CD4-positive, alpha-beta T cell treated with Interleukin-21 for 1 hour (primary cell): ENCODE measurements at regions not wholly inside any gene's neighbourhood (a gene's known extent, or its start where the extent isn't known, plus 50 kb on each side); places are given as distances from the start of the nearest gene placed in this dataset.

ENCODE experiments used
- DNase-seq: peaks from one replicate; pipeline ENCODE4 v3.0.0-alpha.2; 2020

DNA sequence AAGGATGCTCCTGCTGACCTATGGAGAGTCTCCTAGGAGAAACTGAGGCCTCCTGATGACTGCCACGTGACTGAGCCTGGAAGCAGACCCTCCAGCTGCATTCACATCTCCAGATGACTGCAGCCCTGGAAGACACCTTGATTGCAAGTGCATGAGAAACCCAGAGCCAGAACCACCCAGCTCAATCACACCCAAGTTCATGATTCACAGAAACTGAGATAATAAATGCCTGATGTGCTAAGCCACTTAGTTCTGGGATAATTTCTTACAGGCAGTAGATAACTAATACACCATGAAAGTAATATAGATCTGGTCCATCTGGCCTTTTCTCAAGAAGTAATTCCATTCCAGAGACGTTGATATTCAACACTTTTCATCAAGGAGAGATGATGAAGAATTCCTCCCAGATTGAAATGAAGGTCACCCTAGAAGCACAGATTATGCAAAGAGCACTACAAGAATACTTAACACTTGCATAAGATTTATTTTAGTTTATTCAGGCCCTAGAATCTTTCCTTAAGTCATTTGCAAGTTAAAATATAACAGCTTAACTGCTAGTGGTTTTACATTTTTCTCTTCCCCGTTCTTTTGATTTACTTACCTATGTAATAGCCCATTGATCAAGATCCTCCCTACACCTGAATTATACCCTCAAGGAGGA lies 208.2 kb upstream of the INHBA start:
- no peak for DNase-seq

DNA sequence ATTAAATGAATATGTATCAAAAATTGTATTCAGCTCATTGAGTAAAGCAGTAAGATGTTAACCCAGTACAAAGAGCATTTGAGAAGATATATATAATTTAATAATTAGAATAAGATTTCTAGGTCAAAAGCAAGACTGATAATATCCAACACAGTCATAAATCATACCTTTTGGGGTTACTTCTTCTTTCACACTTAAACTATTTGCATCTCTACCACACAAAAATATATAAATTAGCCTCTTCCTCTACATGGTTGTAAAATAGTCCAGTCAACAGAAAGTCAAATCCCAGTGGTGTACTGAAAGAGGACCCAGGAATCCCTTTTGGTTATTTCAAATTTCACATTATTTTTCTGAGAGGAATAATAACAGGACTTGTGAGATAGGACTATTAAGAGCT lies 204.6 kb upstream of the INHBA start:
- DNase-seq = no peak

DNA sequence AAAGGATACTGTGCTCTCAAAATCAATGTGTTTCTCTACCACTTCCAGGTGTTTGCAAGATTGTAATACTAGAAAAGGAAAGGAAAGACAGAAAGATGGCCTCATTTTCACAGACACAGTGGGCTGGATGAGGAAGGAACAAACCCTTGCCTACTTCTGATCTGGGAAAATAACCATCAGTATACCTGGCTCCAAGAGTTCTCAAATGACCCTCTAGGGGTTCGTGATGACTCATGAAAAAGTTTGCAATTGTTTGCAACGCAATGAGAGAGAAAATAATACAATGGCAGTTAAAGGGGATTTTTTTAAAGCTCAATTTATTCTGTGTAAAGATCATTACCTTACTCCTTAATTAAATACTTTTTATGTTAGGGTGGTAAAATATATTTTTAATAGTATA lies 197.6 kb upstream of the INHBA start:
- DNase-seq = no peak

DNA sequence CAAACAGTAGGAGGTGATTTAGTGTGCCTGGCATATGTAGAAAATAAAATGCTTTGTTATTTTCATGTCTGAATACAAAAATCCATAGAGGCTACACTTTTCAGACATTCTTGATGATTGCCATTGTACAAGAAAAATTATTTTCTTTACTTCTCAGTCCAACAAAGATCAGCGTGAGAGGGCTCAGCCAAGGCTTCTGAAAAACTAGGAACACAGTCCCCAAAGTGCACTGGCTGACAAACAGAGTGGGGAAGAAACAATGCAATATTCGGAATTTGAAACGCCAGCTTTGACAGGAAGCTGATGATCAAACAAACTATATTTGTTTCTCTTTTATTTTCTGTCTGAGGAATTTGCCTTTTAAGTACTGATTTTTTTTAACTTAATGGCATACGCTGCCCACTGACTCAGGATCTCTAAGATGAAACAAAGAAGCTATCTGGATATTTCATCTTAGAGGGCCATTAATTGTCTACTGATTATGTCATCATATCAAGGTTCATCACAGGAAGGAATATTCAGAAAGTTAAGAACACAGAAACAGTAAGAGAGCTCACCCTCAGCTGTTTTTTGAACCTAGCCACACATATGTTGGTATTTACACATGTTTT lies 197.0 kb upstream of the INHBA start:
- no peak for DNase-seq

DNA sequence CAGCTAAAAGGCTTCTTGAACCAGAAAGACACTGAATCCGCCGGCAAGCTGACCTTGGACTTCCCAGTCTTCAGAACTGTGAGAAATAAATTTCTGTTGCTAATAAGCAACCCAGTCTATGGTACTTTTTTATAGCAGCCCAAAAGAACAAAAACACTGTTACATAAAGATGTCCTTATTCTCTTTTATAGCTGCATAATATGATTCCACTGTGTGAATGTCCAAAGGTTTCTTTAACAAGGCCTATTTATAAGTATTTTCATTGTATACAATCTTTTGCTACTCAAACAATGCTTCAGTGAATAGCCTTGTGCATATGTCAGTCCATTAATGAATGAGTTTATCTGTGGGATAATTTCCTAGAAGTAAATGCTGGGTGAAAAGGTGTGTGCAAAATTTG lies 190.8 kb upstream of the INHBA start:
- no peak for DNase-seq

DNA sequence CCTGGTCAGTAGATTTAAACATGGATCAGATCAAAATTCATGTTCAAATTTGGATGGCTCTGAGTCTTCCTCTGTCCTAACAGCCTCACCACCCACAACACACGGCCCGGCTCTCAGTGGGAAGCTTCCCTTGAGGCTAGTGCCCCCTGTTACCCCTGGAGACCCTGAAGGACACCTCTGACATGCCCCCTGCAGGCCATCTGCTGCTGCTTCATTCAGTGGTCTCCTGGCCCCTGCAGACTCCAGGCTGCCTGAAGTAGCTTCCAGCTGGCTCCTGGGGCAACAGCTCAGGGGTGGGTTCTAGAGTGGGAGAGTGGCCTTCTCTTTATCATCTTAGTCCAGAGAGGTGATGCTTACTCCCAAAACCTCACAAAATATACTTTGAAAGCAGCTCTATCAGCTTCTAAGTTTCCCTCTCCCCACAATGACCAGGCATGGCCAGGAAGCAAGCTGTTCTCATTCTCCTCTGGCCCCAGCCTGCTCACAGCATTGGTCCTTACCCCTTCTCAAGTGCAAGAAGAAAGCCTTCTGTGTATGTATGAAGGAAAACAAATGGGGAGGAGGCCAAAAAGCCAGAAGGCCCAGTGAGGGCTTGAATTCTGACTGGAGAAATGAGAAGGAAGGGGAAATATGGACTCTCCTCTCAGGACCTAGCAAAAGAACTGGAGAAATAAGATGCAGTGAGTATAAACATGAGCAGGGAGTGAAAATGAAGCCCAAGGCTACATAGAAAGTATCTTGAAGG lies 189.6 kb upstream of the INHBA start:
- DNase-seq = no peak

DNA sequence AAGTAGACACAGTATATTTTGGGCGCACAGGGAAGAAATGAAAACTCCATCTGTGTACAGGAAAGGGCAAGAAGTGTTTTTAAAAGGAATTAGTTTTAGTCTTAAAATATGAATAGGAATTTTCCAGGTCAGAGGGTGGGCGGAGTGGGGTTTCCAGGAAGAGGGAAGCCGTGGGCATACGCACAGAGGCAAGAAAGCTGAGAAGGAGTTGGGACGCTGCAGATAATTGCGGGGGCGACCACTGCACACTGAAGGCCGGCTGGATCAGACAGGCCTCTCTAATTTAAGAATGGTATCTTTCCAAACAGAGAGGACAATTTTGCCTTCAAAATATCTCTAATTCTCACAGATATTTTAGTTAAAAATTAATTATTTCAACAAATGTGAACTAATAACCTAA lies 189.1 kb upstream of the INHBA start:
- no peak for DNase-seq

DNA sequence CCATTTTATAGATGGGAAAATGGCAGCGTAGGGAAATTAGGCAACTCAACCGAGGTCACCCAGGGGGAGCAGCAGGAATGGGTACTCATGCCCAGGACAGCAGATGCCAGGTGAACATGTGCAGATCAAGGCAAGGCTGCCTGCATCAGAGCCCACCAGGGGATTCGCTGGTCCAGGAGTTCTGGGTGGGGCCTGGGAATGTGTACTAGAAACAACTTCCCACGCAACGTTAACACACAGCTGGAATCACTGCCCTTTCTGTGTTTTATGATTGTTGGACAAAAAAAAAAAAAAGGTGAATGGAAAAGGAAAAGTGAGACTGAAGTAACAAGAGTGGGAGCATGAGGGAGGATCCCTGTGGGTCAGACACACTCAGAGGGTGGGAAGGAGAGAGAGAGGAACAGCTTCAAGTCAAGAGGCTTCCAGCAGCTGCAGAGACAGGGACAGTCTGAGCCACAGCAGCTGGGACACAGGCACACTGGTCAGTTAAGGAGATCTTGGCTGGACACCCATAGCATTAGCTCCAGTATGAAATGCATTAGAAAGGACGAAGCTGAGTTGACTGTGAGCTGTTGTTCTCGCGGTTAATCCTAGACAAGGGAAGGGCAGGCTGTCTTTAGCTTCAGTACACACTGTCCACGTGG lies 187.9 kb upstream of the INHBA start:
- DNase-seq = no peak

DNA sequence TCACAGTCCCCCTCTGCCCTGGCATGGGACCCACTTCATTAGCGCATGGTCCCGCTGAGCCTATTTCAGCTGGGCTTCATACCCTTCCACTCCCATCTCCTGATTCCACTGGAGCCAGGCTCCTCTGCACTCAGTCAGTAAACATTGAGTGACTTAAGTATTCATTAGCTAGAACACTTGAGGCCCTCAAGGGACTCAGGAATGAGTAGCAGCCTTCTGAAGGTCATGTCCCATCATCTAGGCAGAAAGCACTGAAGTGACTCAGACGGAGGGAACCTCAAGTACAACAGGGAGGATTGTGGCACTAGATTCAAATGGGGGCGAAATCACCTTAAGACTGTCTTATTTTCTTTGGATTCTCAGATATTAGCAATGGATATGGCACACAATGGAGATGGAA lies 186.6 kb upstream of the INHBA start:
- no peak for DNase-seq

DNA sequence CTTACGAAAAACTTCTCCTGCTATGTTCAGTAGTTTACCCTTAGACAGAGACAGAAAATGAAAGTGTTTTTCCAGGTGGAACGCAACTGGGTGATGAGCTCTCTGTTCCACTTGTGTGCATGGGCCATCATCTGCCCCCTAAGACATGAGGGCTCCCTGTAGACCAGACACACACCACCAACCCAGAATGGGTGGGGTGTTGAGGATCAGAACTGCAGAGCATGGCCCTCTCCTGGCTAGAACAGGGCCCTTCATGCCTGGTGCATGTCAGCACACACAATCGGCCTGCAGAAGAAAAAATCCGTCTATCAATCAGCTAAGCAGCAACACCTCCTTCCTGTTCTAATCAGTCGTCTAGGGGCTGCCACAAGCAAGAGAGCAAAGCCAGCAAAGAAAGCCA lies 186.2 kb upstream of the INHBA start:
- no peak for DNase-seq

DNA sequence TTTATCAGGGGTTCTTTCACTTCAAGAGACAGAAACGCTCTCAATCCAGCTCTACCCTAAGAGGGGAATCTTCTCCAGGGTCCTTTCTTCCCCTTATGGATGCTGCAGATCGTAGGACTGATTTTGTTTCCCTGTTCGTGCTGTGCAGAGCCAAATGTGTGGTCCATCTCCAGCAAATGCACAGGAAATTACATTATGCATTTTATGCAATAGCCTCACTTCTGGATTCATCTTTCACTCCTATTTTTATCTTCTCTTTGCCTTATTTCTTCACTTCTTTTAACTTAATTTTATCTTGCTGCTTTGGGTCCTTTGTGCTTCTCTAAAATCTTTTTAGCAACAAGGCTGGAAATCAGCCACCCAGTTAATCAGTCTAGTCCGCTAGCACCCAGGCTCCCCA lies 184.5 kb upstream of the INHBA start:
- DNase-seq = no peak

DNA sequence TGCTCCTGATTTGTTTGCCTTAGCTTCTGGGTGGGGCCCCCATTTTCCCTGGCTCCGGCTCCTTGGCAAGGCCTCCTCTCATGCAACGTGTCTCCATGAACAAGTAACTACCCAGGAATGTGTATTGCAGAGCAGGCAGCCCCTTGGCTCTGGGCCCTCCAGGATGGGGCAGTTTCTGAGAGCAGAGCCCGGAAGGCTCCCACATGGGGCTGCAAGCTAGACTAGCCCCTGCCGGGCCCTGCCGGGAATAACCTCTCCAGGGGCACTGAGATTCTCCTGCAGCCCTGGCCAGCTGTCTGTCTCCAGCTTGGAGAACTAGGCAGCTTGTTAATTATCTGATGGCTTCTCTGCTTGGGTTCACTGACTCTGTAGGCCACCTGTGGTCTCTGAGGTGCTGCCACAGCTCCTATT lies 184.0 kb upstream of the INHBA start:
- no peak for DNase-seq

DNA sequence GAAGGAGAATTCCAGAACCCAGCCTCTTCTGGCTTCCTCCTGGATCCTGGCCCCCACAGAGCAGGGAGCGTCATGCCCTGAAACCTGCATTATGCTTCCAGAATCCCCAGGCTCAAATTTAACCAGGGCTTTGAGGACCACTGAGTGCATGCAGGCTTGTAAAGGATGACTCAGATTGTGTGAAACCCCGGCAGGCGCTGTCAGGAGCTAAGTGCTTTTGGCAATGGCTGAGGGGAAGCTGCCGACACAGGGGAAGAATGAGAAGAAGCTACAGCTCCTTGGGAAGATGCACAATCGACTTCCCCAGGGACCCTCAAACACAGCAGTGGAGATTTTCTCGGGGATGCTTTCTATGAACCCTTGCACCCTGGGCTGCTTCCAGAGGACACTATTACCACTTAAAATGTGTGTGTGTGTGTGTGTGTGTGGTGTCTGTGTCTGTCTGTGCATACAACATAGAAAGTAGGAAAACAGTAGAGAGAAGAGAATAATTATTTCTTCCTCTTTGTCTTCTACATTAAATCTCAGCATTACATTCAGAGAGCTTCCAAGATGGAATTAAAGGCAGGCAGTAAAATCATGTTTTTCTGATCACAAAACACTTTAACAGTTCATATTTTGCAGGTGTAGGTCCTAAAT lies 183.5 kb upstream of the INHBA start:
- no peak for DNase-seq

DNA sequence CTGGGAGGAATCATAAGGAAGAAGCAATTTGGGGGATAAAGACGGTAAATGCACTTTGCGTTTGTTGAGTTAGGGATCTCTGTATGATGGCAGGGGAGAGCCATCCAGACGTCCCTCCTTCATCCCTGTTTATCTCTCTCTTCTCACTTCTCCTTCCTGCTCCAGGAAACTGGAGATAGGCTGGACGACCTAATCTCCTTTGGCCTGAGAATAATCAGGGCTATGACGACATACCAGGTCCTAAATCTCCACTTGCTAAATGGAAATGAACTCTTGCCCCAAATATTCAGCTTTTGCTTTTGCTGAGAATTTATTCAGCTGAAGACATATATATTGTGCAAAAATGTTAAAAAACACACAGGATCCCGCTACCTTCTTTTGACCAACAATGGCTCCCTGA lies 182.9 kb upstream of the INHBA start:
- no peak for DNase-seq

DNA sequence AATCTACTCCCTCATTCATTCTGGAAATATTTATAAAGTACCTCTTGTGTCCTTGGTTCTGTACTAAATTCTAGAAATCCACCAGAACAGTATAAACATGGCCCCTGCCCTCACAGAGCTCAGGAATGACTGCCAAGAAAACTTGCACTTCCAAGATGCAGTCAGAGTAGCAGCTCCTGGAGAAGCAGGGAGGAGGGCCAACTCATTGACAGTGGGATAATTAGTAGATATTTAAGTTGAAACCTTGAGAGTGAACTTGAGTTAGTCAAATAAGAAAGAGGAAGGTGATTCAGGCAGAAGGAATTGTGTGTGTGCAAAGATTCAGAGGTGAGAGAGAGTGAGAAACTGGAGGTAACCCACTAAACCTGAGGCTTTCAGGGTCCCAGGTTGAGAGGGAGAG lies 182.2 kb upstream of the INHBA start:
- no peak for DNase-seq

DNA sequence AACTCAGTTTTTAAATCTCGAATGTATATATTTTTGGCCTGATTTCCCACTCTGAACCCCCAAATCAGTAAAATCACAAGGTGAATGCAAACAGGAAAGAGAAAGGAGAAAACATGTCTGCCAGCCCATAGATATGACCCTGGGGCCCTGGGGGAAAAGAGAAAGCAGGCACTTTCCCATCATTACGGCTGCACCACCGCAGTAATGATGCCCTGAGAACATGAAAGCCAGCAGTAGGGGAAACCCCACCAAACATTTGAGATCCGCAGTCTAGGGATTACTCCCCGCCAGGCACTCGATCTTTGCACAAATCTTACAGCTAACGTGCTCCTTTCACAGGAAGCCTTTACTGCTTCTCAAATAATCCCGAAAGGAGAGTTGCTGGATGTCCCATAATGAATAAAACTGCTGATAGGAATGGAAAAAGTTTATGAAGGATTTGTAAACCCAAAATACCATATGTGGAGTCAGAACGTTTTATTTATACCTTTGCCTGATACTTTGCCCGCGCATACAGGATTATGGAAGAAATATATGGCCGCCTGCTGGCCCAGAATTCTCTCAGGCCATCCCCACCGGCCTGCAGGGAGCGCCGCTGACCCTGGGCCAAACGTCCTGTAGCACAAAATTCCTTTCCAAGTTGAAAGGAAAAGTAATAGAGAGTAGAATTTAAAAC lies 180.0 kb upstream of the INHBA start:
- DNase-seq = peak; percentile 23

DNA sequence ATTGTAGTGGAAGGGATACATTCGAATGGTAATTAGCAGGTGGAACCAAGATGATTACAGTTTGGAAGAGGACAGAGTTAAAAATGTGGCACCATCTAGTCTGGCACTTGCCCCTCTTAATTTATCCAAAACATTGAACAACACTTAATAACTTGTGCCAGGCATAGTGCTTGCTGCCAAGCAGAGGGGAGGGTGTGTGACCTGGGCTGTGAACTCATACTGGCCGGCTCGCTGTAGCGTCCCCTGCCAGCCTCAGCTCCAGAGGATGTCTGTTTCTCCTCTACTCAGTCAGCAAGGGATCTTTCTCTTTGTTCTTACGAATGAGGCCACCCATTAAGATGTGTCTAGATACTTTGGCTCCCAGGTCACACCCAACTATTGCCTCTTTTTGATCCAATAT lies 179.4 kb upstream of the INHBA start:
- no peak for DNase-seq

DNA sequence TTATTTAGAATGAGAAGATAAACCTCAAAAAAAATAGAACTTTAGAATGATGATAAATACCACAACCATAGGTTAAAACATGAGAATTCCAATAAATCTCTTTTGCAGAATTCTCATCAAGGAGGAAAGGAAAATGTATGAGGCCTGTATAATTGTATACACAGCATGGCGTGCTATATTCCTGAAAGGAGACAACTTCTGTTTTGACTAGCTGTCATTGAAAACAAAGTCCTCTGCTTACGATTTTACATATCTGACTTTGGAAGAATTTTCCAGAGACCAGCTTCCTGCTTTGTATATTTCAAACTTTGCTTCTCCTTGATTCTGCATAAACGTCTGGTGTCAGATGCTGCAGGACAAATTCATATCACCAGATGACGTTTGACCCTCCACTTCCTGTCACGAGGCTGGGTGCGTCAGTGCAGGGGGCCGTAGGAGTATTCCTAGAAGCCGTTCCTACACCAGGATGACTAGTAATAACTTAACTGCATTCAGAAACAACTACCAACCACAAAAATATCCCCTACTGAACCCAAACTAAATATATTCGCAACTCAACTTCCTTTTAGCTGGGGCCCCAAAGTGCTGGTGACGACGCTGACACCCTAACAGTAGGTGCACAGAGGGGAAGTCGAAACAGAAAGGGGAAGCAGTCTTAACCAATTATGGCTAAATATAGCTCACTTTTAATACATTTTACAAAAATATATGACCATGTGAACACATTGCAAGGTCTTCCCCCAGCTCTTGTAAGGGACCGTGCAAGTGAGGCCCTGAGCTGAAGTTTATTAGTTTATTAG lies 178.6 kb upstream of the INHBA start:
- peak; percentile 79 for DNase-seq

DNA sequence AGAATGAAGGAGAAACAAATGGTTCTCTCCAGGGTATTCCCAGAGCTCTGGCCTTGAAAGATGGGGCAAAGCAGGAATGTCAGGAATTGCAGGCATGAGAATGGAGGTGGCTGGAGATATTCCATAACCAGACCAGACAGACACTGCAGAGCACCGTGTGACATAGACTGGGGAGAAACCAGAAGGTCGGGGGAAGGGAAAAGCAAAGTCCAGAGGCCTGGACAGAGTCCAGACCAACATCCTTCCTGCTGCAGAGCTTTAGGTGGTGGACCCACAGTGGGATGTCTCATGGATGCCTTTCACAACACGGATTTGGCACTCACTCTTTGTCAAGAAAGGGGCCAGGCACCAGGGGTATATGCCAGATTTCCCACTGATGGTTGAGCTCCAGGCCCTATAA lies 177.2 kb upstream of the INHBA start:
- DNase-seq = no peak

DNA sequence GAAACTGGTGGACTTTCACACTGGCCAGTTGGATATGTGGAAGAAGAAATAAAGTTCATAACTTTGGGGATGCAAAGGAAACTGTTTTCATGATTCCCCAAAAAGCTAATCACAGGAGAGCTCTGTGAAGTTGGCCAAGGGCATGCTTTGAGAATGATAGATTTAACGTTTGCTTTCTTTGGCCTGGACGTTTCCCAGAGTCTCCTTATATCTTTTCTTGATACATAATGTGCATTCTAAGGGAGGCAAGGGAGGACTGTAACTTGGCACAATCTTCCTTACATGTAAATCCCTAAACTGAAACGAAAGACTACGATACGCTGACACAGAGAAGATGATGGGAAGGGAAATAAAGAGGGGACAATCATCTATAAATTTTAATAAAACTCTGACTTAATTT lies 176.5 kb upstream of the INHBA start:
- no peak for DNase-seq

DNA sequence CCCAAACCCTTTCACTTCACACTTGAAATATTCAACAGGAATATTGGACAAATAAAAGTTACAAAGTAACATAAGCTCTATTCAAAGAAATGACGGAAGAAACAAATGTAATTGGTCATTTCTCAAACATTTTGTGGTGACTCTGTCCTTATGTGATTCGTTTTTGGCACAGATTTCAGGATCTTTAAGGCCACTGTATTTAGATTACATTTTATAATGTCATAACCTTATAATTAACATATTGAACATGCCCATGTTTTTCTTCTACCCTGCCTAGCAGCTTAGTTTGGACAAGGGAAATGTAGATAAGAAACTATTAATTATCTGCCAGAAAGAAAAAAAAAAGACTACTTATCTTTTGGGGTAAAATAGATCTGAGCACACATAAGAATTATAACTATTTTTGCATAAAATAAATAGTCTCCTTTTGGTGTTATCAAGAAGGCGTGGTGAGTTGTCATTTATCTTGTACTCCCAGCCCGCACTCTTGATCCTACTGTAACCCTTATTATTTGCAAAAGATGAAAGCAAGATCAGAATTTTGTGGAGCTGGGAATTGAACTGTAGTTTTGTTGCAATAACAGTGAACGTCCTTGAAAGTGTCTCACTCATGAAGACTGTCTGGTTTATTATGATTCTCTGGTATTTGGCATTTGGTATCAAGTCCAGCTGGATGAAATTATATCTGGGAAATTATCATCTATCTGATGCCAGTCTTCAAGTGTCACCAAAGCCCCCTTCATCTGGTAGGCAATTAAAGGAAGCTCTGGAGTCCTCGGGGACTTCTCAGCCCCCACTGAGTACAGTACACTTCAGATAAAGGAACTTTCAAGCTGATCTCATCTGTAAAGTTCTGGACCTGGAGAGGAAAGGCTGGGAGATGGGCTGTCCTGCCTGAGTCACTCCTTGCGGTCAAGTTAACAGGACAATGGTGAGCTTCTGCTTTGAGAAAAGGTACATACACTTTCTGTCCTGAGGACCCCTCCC lies 175.7 kb upstream of the INHBA start:
- no peak for DNase-seq
